Right renal cortex interstitium (tissue), 3 donors: ENCODE measurements at regions not wholly inside any gene's neighbourhood (a gene's known extent, or its start where the extent isn't known, plus 50 kb on each side); places are given as distances from the start of the nearest gene placed in this dataset.

Experiments
- DNase-seq, 3 donors: peaks; one replicate each; pipeline ENCODE4 v3.0.0-alpha.2; 2013; ENCODE audit warnings: low read depth in 3 of 3, low spot score in 2 of 3

- no peak for DNase-seq
Observed at GRCh38 chr7:145681159-145681558, 435.4 kb upstream of the CNTNAP2 start.

- DNase-seq: no peak
Observed at GRCh38 chr7:145665499-145666258, 450.9 kb upstream of the CNTNAP2 start.

GRCh38 chr7:145655666-145656065 lies 460.9 kb upstream of the CNTNAP2 start:
- no peak for DNase-seq

GRCh38 chr7:145645135-145645515 lies 471.5 kb upstream of the CNTNAP2 start:
- no peak for DNase-seq

DNA sequence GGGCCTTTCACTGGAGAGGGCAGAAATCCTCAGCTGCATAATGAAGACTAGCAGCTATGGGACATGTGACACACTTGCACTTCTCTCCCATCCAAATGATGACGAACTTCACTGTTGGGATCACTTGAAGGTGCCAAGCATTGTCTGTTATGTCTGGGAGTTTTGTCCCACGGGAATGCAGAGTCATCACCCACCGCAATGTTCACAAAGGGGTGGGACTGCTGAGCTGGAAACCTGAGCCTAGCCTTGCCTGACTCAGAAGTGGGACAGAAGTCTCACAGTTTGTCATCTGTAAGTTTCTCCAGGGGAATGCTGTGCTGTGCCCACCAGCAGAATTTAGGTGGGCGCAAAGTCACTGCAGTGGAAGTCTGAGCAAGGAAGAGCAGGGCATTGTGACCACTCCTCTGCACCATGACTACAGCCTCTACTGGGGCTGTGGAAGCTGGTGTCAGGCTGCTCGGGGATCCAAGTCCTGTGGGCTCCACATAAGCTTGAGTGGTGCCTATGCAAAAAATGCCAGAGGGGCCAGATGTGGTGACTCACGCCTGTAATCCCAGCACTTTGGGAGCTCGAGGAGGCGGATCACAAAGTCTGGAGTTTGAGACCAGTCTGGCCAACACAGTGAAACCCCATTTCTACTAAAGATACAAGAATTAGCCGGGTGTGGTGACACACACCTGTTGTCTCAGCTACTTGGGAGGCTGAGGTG lies 472.0 kb upstream of the CNTNAP2 start:
- no peak for DNase-seq

DNA sequence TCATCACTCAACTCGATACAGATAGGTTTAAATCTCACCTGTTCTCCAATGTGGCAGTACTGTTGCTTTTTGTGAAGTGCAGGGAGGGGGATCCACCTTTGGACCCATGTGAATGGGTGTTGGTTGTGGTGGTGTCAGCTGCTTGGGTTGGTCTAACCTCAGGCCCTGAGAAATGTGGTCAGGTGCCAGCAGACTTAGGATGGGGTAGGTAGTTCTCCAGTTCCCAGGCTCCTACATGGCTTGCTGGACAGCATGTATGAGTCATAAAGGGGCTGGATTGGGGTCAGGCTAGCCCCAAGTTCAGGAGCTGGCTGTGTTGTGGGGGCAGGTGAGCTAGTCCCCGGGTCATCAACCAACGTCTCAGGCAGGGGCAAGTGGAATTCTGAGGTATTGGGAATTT lies 472.6 kb upstream of the CNTNAP2 start:
- DNase-seq: no peak

DNA sequence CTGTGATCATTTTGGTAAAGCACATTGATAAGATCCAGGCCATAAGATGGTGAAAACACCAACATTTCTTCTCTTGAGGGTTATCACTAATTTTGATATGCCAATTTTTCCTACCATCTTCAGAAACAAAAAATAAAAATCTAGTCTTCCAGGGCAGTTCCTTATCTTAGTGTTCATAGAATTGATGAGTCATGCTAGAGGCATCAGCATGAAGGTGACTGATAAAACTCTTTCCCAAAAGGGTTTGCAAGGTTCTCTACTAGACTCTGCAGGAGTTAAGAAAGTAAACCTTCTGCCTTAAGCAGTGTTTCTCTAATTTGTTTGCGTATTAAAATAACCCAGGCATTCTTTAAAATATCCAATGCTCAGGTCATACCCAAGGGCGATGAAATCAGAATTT lies 483.1 kb upstream of the CNTNAP2 start:
- no peak for DNase-seq

DNA sequence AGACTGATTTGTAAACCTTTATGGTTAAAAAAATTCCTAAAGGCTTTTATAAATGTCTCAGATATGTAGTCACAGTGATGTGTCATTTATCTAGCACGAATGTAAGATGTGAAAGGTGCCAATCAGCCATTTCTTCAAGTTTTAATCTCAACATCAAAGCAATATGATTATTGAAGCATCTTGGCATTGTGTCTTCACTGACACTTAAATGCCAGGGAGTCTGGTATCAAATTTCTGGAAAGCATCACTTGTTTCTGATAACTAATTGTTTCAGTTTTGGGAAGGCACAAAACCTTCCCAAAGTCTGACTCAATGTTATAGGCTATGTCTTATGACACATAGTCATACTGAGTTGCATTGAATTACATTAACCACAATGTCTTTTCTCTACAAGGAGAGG lies 492.0 kb upstream of the CNTNAP2 start:
- DNase-seq: no peak

- no peak for DNase-seq
Observed at GRCh38 chr7:145605963-145606362, 510.6 kb upstream of the CNTNAP2 start.

- DNase-seq: no peak
Observed at GRCh38 chr7:145599376-145599775, 517.2 kb upstream of the CNTNAP2 start.

- no peak for DNase-seq
Observed at GRCh38 chr7:145584401-145584800, 532.2 kb upstream of the CNTNAP2 start.

DNA sequence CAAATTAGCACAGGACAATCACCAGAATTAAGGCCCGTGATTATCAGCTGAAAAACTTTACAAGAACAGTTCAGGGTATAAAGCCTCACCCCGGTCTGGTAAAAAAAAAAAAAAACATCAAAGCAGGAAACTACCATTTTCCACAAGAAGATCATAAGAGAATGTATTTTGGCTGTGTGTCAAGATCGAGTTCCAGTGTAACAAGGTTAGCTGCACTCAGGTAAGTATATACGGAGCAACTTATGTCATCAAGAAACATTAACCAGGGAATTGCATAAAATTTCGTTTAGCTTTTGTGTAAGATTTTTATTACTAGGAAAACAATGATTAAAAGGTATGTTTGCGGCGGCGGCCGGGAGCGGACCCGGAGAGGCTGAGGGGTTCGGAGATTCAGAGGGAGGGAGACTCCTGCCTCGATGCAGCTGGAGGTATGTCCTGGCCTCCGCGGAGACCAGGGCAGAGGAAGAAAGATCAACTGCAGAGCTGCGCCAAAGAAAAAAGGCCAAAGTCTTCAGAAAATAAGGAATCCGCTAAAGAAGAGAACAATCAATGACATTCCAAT lies 533.8 kb upstream of the CNTNAP2 start:
- no peak for DNase-seq

GRCh38 chr7:145557805-145558204 lies 558.8 kb upstream of the CNTNAP2 start:
- DNase-seq: no peak

DNA sequence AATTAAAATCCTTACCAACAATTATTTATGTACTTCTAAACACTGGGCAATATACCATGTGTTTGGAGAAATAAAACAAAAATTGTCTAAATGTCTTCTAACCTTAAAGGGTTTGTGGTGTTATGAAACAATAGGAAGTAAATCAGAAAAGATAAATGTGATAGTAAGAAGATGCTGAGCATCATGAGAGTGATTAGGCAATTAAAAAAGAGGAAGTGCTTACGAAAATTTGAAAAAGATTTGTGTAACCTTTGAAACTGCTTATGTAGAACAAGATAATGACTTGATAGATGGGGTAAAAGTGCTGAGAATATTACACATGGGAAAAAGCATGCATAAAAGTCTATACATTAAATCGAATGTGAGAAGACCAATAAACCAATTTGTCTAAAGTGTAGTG lies 573.4 kb upstream of the CNTNAP2 start:
- DNase-seq: no peak

GRCh38 chr7:145539910-145540309 lies 576.7 kb upstream of the CNTNAP2 start:
- no peak for DNase-seq

DNA sequence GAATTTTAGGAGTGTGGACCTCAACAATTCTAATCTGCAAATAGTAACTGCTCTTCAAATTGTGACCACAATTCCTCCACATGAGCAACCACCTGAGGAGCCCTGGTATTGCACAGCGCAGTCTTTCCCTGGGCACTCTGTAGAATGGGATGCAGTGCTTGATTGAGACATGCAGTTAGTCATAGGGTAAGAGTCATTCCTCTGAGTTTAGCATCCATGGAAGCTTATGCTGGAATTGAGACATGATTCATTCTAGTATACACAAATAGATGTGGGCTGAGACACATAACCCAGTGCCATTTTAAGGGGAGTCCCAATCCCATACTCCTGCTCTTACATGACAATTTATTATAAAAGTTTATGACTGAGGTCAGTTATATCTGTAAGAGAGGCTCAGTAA lies 582.3 kb upstream of the CNTNAP2 start:
- DNase-seq: no peak

- no peak for DNase-seq
Observed at GRCh38 chr7:145520284-145520683, 596.3 kb upstream of the CNTNAP2 start.

DNA sequence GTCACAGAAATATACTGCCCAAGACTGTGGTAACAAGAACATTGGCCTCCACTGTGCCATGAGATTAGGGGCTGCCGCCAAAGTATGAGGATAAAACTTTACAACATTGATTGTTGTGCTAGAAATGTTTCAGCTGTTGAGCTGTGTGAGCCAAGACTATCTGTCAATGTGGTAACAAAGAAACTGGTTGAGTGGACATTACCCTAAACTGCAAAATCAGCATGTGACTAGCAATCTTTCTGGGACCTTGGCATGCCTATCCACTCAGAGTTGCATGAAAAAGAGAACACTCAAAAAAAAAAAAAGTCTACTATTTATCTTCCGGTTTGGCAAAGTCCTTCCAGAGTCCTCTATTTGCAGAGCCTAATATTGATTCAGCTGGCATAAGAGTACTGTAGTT lies 605.6 kb upstream of the CNTNAP2 start:
- DNase-seq: no peak

DNA sequence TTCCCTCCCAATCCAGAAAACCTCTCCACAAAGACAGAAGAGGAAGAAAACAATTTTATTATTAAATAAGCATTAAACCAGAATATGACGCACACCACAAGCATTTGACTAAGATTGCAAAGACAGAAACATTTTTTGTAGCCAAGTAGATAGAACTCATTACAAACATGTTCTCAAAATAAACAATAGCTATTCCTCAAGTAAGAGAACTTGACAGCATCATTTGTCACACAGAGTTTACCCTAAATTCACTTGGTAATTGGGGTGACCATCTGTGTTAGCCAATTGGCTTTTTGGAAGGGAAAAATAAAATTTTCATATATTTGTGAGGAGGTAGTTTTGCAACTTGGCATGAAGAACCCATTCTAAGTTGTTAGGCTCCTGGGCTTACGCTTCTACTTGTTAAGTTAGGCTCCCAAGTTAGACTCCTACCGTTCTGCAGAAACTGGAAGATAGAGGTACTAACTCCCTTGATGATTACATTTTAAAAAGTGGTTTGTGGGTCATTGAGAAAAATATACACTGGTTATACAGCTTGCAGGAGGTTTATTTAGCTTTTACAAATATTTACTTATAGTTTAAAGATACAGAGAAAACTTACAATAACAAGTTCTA lies 618.6 kb upstream of the CNTNAP2 start:
- no peak for DNase-seq

GRCh38 chr7:145490356-145490755 lies 626.2 kb upstream of the CNTNAP2 start:
- DNase-seq: no peak

DNA sequence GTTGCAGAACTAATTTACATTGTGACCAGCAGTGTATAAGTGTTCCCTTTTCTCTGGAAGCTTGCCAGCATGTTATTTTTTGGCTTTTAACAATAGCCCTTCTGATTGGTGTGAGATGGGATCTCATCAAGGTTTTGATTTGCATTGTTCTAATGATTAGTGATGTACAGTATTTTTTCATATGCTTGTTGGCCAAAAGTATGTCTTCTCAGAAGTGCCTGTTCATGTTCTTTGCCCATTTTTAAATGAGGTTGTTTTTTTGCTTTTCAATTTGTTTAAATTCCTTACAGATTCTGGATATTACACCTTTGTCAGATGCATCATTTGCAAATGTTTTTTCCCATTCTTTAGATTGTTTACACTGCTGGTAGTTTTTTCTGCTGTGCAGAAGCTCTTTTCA lies 627.0 kb upstream of the CNTNAP2 start:
- DNase-seq: no peak

- DNase-seq: no peak
Observed at GRCh38 chr7:145488816-145489215, 627.8 kb upstream of the CNTNAP2 start.
